HuH-7 (cell line): ENCODE measurements at regions not wholly inside any gene's neighbourhood (a gene's known extent, or its start where the extent isn't known, plus 50 kb on each side); places are given as distances from the start of the nearest gene placed in this dataset.
"Not testable (repeated sequence)": the region's sequence is repeated elsewhere in the genome, so short reads cannot be mapped to it uniquely, and the experiment has no call there.

Experiments
- DNase-seq: peaks from one replicate; pipeline ENCODE4 v3.0.0; 2011; ENCODE audit warnings: low spot score

DNA sequence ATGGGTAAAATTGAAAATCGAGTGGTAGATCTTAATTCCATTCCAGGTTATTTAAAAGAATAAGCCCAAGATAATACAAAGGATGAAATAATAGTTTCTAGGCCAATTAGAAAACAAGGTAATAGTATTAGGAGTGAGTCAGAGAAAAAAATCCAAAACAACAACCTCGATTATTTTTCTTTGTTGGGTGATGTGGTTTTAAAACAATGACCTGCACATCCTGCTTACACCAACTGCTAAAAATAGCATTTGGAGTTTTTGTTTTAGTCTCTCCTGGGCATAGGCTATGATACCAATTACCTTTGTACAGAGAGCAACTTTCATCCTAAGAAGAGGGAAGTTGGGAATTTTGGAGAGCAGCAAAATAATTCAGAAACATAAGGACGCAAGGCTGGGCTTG, 101.7 kb upstream of the MYO10 start:
- no peak for DNase-seq

DNA sequence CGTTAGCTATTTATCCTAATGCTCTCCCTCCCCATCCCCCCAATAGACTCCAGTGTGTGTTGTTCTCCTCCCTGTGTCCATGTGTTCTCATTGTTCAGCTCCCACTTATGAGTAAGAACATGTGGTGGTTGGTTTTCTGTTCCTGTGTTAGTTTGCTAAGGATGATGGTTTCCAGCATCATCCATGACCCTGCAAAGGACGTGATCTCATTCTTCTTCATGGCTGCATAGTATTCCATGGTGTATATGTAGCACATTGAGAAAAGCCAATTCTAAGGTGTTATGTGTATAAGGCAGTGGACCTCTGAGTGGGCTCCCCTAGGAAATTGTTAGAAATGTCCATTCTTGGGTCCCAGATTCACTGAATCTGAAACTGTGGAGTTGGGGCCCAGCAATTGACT, 103.1 kb upstream of the MYO10 start:
- no peak for DNase-seq

GRCh38 chr5:17042041-17042440, 106.0 kb upstream of the MYO10 start:
- DNase-seq: no peak

GRCh38 chr5:17046320-17046719, 110.2 kb upstream of the MYO10 start:
- no peak for DNase-seq

DNA sequence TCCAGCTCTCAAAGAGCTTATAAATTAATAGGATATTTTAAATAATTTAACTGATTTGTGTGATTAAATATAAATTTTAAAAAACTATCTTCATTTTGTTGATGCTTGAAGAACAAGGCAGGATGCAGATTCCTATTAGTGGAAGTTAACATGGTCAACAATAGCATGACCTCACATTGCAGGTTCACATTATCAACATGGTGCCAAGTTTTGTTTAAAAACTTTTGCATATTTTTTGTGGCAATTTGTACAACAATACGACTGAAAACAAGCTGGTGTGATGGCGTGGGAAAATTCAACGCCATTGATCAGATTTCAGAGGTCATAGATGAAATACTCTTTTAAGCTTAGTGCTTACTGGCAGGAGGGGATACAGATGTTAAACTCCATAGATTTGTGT, 114.1 kb upstream of the MYO10 start:
- no peak for DNase-seq

GRCh38 chr5:17054911-17055310, 118.8 kb upstream of the MYO10 start:
- DNase-seq: no peak

GRCh38 chr5:17056141-17056631, 120.1 kb upstream of the MYO10 start:
- no peak for DNase-seq

GRCh38 chr5:17058438-17058837, 122.3 kb upstream of the MYO10 start:
- DNase-seq: no peak

GRCh38 chr5:17061973-17062470, 125.9 kb upstream of the MYO10 start:
- no peak for DNase-seq

DNA sequence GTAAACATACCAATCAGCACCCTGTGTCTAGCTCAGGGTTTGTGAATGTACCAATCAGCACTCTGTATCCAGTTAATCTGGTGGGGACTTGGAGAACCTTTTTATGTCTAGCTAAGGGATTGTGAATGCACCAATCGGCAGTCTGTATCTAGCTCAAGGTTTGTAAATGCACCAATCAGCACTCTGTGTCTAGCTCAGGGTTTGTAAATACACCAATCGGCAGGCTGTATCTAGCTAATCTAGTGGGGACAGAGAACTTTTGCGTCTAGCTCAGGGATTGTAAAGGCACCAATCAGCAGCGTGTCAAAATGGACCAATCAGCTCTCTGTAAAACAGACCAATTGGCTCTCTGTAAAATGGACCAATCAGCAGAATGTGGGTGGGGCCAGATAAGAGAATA, 126.7 kb upstream of the MYO10 start:
- not testable (repeated sequence) for DNase-seq

GRCh38 chr5:17064241-17064640, 128.2 kb upstream of the MYO10 start:
- no peak for DNase-seq

DNA sequence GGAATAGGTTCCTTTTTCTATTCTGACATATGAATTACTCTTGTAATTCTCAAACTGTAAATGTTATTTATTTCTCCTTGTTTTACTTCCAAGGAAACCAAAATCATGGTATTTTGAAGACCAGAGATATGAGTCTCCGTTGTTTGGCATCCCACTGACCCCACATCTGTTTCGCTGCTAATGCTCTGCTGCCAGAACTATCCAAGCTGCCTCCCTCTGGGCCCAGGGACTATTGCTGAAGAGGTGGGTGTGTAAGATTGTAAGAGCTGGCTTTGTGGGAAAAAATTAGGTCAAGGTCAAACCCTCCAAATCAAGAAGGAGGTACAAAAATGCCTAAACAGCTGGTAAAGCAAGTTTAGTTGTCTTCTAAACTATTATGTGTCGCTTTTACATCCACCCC, 129.4 kb upstream of the MYO10 start:
- no peak for DNase-seq

DNA sequence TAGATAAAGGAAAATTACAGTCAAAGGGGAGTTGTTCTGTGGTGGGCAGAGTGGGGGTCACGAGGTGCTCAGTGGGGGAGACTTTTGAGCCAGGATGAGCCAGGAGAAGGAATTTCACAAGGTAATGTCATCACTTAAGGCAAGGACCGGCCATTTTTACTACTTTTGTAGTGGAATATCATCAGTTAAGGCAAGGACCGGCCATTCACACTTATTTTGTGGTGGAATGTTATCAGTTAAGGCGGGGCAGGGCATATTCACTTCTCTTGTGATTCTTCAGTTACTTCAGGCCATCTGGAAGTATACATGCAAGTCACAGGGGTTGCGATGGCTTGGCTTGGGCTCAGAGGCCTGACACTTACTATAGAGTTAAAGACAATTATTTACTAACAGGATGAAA, 129.9 kb upstream of the MYO10 start:
- DNase-seq: not testable (repeated sequence)

GRCh38 chr5:17067657-17068392, 131.7 kb upstream of the MYO10 start:
- no peak for DNase-seq

DNA sequence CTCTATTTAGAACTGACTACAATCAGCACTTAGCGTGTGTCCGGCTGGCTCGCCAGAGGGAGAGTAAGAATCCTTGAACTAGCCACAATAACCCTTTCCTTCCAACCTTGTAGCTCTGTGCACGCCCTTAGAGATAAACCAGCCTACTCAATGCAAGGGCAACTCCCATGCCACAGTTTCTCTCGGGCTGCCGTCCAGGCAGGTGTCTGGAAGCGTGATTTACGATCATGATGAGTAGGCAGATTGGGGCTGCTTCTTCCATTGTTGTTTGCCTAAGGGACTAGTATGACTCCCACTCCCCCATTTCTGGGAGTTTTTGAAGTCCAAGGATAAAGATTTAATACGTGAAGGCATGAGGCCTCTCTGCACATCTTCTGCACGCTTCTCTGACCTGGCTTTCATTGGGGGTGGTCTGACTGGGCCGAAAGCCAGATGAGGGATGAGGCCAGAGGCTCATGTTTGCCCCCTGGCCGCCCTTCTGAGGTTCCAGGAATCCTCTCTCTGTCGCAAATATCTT, 134.0 kb upstream of the MYO10 start:
- no peak for DNase-seq

DNA sequence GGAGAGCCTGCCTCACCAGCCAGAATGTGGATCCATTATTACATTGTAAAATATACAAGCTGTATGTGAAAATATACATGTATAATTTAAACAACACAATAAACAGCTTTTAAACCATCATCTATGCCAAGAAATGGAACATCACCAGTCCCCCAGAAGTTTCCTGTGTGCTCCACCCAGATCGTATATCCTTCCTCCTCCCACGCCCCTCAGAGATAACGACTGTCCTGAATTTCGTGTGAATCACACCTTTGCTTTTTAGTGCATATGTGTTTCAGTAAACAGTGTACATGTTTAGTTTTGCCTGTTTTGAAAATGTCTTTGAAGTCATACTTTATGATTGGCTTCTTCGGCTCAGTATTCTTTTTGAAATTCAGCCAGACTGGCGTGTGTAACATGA, 134.6 kb upstream of the MYO10 start:
- no peak for DNase-seq

- DNase-seq: no peak
These were observed 139.1 kb upstream of the MYO10 start for GRCh38 chr5:17075236-17075635.

GRCh38 chr5:17076272-17076671, 140.2 kb upstream of the MYO10 start:
- no peak for DNase-seq

- DNase-seq: no peak
These were observed 139.8 kb upstream of the BASP1 start for GRCh38 chr5:17077440-17078233.

DNA sequence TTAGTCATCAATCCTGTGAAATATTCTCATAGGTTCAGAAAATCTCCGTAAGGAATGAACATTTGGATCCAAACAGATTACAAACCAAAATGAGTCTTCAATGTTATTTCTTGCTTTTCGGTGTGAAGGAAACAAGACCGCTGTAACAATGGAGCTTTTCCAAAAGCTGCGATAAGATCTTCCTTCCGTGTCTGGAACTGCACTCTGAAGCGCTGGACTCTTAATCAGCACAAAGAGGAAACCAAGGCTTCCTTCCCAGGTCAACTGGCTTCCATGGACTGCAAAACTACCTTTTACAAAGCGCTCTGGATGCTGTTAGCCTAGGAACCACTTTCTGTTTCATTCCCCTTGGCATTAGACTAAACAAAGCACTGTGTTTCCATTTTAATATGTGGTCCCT, 137.9 kb upstream of the BASP1 start:
- no peak for DNase-seq

- no peak for DNase-seq
These were observed 137.1 kb upstream of the BASP1 start for GRCh38 chr5:17080361-17080760.

DNA sequence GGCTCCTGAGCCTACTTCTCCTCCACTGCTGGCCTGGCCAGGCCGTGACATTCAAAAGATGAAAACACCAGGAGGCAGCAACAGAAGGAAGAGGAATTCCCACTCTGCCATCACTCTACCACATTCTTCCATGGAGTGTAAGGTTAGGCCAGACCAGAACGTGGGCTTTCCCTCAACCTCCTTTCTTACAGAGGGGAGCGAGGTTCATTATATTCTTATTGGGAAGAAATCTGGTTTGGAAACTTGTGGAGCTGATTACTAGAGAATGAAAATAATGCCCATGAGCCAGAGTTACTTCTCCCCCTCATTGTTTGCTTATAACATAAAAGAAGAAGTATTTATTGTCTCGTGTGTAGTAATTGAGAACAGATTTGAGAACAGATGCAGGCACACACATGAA, 136.3 kb upstream of the BASP1 start:
- DNase-seq: no peak

GRCh38 chr5:17083276-17083675, 134.2 kb upstream of the BASP1 start:
- not testable (repeated sequence) for DNase-seq
